CD4-positive, alpha-beta T cell treated with Interleukin-6 for 4 hours (primary cell): ENCODE measurements at regions not wholly inside any gene's neighbourhood (a gene's known extent, or its start where the extent isn't known, plus 50 kb on each side); places are given as distances from the start of the nearest gene placed in this dataset.

Experiments used
- DNase-seq: peaks from one replicate; pipeline ENCODE4 v3.0.0-alpha.2; 2020; ENCODE audit warnings: mixed read lengths

- no peak for DNase-seq
These were observed 89.7 kb upstream of the ADRA1B start for GRCh38 chr5:159826351-159827214.

- no peak for DNase-seq
These were observed 88.4 kb upstream of the ADRA1B start for GRCh38 chr5:159827861-159828260.

- no peak for DNase-seq
These were observed 84.2 kb upstream of the ADRA1B start for GRCh38 chr5:159832073-159832472.

GRCh38 chr5:159833088-159833487 is 83.2 kb upstream of the ADRA1B start:
- DNase-seq: no peak

- no peak for DNase-seq
These were observed 82.4 kb upstream of the ADRA1B start for GRCh38 chr5:159833846-159834245.

GRCh38 chr5:159835548-159835947 is 80.7 kb upstream of the ADRA1B start:
- DNase-seq: no peak

GRCh38 chr5:159836691-159837090 is 79.6 kb upstream of the ADRA1B start:
- no peak for DNase-seq

GRCh38 chr5:159837860-159838259 is 78.4 kb upstream of the ADRA1B start:
- no peak for DNase-seq

- no peak for DNase-seq
These were observed 77.6 kb upstream of the ADRA1B start for GRCh38 chr5:159838551-159839222.

- DNase-seq: no peak
These were observed 71.8 kb upstream of the ADRA1B start for GRCh38 chr5:159844267-159845121.

GRCh38 chr5:159849437-159850083 is 66.7 kb upstream of the ADRA1B start:
- DNase-seq: no peak

- DNase-seq: no peak
These were observed 66.1 kb upstream of the ADRA1B start for GRCh38 chr5:159850160-159850559.

GRCh38 chr5:159851053-159851452 is 65.2 kb upstream of the ADRA1B start:
- DNase-seq: no peak

- no peak for DNase-seq
These were observed 61.4 kb upstream of the ADRA1B start for GRCh38 chr5:159854916-159855315.

GRCh38 chr5:159855476-159856191 is 60.6 kb upstream of the ADRA1B start:
- no peak for DNase-seq

- no peak for DNase-seq
These were observed 57.4 kb upstream of the ADRA1B start for GRCh38 chr5:159858871-159859270.

- no peak for DNase-seq
These were observed 55.2 kb upstream of the ADRA1B start for GRCh38 chr5:159861086-159861485.

GRCh38 chr5:159864885-159865691 is 51.2 kb upstream of the ADRA1B start:
- DNase-seq: no peak

GRCh38 chr5:159866093-159866492 is 50.2 kb upstream of the ADRA1B start:
- DNase-seq: no peak
